ENCODE measurements at regions not wholly inside any gene's neighbourhood (a gene's known extent, or its start where the extent isn't known, plus 50 kb on each side); places are given as distances from the start of the nearest gene placed in this dataset.
"Not testable (repeated sequence)": the region's sequence is repeated elsewhere in the genome, so short reads cannot be mapped to it uniquely, and the experiment has no call there.

DNA sequence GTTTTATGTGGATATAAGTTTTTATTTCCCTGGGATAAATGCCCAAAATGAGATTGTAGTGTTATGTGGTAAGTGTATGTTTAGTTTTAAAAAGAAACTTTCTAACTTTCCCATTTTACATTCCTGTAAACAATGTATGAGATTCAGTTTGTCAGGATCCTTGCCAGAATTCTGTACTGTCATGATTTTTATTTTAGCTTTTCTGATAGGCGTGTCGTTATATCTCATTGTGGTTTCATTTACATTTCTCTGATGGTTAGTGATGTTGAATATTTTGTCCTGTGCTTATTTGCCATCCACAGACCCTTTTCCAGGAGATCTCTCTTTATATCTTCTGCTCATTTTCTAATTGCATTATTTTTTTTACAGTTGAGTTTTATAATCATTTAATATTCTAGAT lies 245.6 kb upstream of the CDH2 start:
- CTCF ChIA-PET = no interaction called here
- no TSS peak for BruUV-seq (replicated peaks)
- no peaks in the 10 kb centered on the region; the same call in 2 of the 3 replicates for H3K9me3 ChIP-seq (replicated peaks; ENCODE audit: control insufficient read depth, insufficient read depth, low read length)
- intact Hi-C loops (cut with micrococcal nuclease; ENCODE audit: unreplicated experiment) = no loop called here
- no peak for DNase-seq (ENCODE audit: low read depth, low spot score)
- H3K79me2 ChIP-seq (ENCODE audit: control insufficient read depth, insufficient read depth, low read length) = no peaks in the 10 kb centered on the region
- FAIRE-seq = no peak
- no peaks in the 10 kb centered on the region for H3K27me3 ChIP-seq (replicated peaks in 1 of 2; ENCODE audit: control insufficient read depth in 2 of 2, insufficient read depth in 2 of 2, low read length in 1 of 2)
- no peak overlapping the region for H3K27ac ChIP-seq (ENCODE audit: control insufficient read depth, insufficient read depth)
- H3K36me3 ChIP-seq (ENCODE audit: control insufficient read depth in 2 of 2, insufficient read depth in 2 of 2, low read length in 1 of 2) = no peaks in the 10 kb centered on the region
- H3K4me1 ChIP-seq (ENCODE audit: control insufficient read depth, insufficient read depth, low read length) = no peaks in the 10 kb centered on the region
- H3K4me2 ChIP-seq (ENCODE audit: control insufficient read depth, insufficient read depth) = no peak overlapping the region
- POLR2A ChIA-PET = no interaction called here
- in situ Hi-C loops (cut with MboI) = no loop called here
- H4K20me1 ChIP-seq (ENCODE audit: control insufficient read depth, insufficient read depth) = no peaks in the 10 kb centered on the region
- SMC1A ChIA-PET (ENCODE audit: uncharacterized antibody, unreplicated experiment) = no interaction called here
- ATAC-seq = no peak
- H2AFZ ChIP-seq (ENCODE audit: control insufficient read depth, low read depth, low read length) = no peak overlapping the region
- no peak overlapping the region for H3K4me3 ChIP-seq
- H3K9ac ChIP-seq (ENCODE audit: control insufficient read depth, insufficient read depth, low read length) = no peak overlapping the region
- no peak for TF ChIP-seq KDM1A (IDR thresholded peaks at IDR 0.05; ENCODE audit: borderline replicate concordance)
- TF ChIP-seq DPF2 (IDR thresholded peaks at IDR 0.05) = no peak
- TF ChIP-seq CBX3 (IDR thresholded peaks at IDR 0.05; ENCODE audit: borderline replicate concordance, low read depth) = no peak
- TF ChIP-seq, protein P1, sequence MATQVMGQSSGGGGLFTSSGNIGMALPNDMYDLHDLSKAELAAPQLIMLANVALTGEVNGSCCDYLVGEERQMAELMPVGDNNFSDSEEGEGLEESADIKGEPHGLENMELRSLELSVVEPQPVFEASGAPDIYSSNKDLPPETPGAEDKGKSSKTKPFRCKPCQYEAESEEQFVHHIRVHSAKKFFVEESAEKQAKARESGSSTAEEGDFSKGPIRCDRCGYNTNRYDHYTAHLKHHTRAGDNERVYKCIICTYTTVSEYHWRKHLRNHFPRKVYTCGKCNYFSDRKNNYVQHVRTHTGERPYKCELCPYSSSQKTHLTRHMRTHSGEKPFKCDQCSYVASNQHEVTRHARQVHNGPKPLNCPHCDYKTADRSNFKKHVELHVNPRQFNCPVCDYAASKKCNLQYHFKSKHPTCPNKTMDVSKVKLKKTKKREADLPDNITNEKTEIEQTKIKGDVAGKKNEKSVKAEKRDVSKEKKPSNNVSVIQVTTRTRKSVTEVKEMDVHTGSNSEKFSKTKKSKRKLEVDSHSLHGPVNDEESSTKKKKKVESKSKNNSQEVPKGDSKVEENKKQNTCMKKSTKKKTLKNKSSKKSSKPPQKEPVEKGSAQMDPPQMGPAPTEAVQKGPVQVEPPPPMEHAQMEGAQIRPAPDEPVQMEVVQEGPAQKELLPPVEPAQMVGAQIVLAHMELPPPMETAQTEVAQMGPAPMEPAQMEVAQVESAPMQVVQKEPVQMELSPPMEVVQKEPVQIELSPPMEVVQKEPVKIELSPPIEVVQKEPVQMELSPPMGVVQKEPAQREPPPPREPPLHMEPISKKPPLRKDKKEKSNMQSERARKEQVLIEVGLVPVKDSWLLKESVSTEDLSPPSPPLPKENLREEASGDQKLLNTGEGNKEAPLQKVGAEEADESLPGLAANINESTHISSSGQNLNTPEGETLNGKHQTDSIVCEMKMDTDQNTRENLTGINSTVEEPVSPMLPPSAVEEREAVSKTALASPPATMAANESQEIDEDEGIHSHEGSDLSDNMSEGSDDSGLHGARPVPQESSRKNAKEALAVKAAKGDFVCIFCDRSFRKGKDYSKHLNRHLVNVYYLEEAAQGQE (IDR thresholded peaks at IDR 0.05; ENCODE audit: low read depth, low read length) = no peak
- TF ChIP-seq USF2 (IDR thresholded peaks at IDR 0.05; ENCODE audit: borderline replicate concordance, low read depth, low read length) = no peak
- TF ChIP-seq EED (IDR thresholded peaks at IDR 0.05; ENCODE audit: low read depth) = no peak
- no peak for TF ChIP-seq MYB (IDR thresholded peaks at IDR 0.05; ENCODE audit: borderline replicate concordance, low read depth, low read length)
- RAD21 ChIA-PET (ENCODE audit: unreplicated experiment) = no interaction called here
- 57% methylated on average over 2 of the region's 2 CpGs for WGBS (ENCODE audit: insufficient coverage, insufficient replicate concordance, low lambda C conversion rate, missing lambda C conversion rate)

GRCh38 chr18:28421950-28422349 lies 245.0 kb upstream of the CDH2 start:
- in situ Hi-C loops (cut with MboI); CTCF ChIA-PET; H3K9ac ChIP-seq (ENCODE audit: control insufficient read depth, insufficient read depth, low read length); H3K36me3 ChIP-seq (ENCODE audit: control insufficient read depth in 2 of 2, insufficient read depth in 2 of 2, low read length in 1 of 2); intact Hi-C loops (cut with micrococcal nuclease; ENCODE audit: unreplicated experiment); H3K4me1 ChIP-seq (ENCODE audit: control insufficient read depth, insufficient read depth, low read length); H3K9me3 ChIP-seq (replicated peaks; ENCODE audit: control insufficient read depth, insufficient read depth, low read length); H3K27me3 ChIP-seq (replicated peaks in 1 of 2; ENCODE audit: control insufficient read depth in 2 of 2, insufficient read depth in 2 of 2, low read length in 1 of 2); DNase-seq (ENCODE audit: low read depth, low spot score); H3K27ac ChIP-seq (ENCODE audit: control insufficient read depth, insufficient read depth); RAD21 ChIA-PET (ENCODE audit: unreplicated experiment); H3K4me2 ChIP-seq (ENCODE audit: control insufficient read depth, insufficient read depth); BruUV-seq (replicated peaks); ATAC-seq; H4K20me1 ChIP-seq (ENCODE audit: control insufficient read depth, insufficient read depth); FAIRE-seq; H2AFZ ChIP-seq (ENCODE audit: control insufficient read depth, low read depth, low read length); H3K79me2 ChIP-seq (ENCODE audit: control insufficient read depth, insufficient read depth, low read length); SMC1A ChIA-PET (ENCODE audit: uncharacterized antibody, unreplicated experiment); POLR2A ChIA-PET; H3K4me3 ChIP-seq: not testable (repeated sequence)
- no CpG with 5 or more reads among the region's 17 CpGs for WGBS (ENCODE audit: insufficient coverage, insufficient replicate concordance, low lambda C conversion rate, missing lambda C conversion rate)
